Breast epithelium (tissue), 4 donors: ENCODE measurements at regions not wholly inside any gene's neighbourhood (a gene's known extent, or its start where the extent isn't known, plus 50 kb on each side); places are given as distances from the start of the nearest gene placed in this dataset.
"Not testable (repeated sequence)": the region's sequence is repeated elsewhere in the genome, so short reads cannot be mapped to it uniquely, and the experiment has no call there.

Experiments used
- DNase-seq, 2 donors: peaks; one replicate each; pipeline ENCODE4 v3.0.0-alpha.2; 2019; ENCODE audit warnings: low spot score in 2 of 2
- H3K27ac ChIP-seq, 2 donors: fragments of 200-600 bp; sonication (generic) in 1 of 2; one replicate each; pipeline ENCODE4 v1.5.1; 2016 to 2019; ENCODE audit warnings: mild to moderate bottlenecking in 1 of 2
- H3K27me3 ChIP-seq, 2 donors: fragments of 200-600 bp; sonication (generic) in 1 of 2; one replicate each; pipeline versions ENCODE4 v1.5.1 to v1.6.0; 2017 to 2019; ENCODE audit warnings: control low read depth in 1 of 2, mild to moderate bottlenecking in 1 of 2
- H3K36me3 ChIP-seq: fragments of 200-600 bp; one replicate; pipeline ENCODE4 v1.5.1; 2019
- H3K4me1 ChIP-seq, 2 donors: fragments of 200-600 bp; sonication (generic); one replicate each; pipeline ENCODE4 v1.5.1; 2016 to 2019; ENCODE audit warnings: control low read depth in 1 of 2
- H3K4me3 ChIP-seq, 3 donors: fragments of 200-600 bp; sonication (generic); 1 replicate in 2 of 3; 2 replicates in 1 of 3; pipeline ENCODE4 v1.5.1; 2016 to 2019; ENCODE audit warnings: mild to moderate bottlenecking in 3 of 3, moderate library complexity in 2 of 3
- H3K9me3 ChIP-seq, 2 donors: fragments of 200-600 bp; sonication (generic) in 1 of 2; one replicate each; pipeline ENCODE4 v1.5.1; 2016 to 2019; ENCODE audit warnings: control low read depth in 1 of 2
- POLR2A ChIP-seq: fragments of 450-650 bp; IDR thresholded peaks from one replicate; pipeline ENCODE4 v1.6.1; 2016; ENCODE audit warnings: antibody characterized with exemption, mild to moderate bottlenecking, moderate library complexity
- POLR2AphosphoS5 ChIP-seq, 3 donors: sonication (generic); formaldehyde crosslinking; IDR thresholded peaks; one replicate each; pipeline ENCODE4 v1.6.1; 2017; ENCODE audit warnings: antibody characterized with exemption in 3 of 3
- intact Hi-C: fragments of 100-400 bp; cut with DNase I; formaldehyde crosslinking; loops from one replicate; pipeline ENCODE4 v1.15.1; 2023; ENCODE audit warnings: low total_unique reads
- TF ChIP-seq, protein P1 (sequence below), 3 donors: fragments of 450-650 bp; IDR thresholded peaks; one replicate each; pipeline ENCODE4 v1.5.1; 2016 to 2017; ENCODE audit warnings: antibody characterized with exemption in 3 of 3, mild to moderate bottlenecking in 3 of 3, moderate library complexity in 3 of 3

DNA sequence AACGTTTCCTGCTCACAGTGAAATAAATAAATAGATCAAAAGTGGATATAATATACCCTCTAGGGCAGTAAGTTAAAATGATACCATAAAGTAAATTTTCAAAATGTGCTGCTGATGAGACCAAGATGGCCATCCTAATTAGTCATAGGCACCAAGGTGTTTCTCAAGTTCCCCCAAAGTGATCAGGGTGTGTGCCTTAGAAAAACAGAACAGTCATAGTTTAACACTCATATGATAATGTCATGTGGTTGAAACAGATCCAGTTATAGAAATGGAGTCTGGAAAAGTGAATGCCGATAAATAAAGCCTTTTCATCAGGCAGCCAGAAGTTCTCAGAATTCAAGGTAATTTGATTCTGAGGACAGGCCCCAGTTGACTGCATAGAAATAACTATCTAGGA lies 161.5 kb upstream of the CDKN2B start:
- Histone ChIP-seq H3K36me3 (no peaks in the 10 kb centered on the region), H3K27me3 (no peaks in the 10 kb centered on the region), H3K9me3 (no peaks in the 10 kb centered on the region), H3K4me3 (no peak overlapping the region), H3K4me1 (no peaks in the 10 kb centered on the region), H3K27ac (no peak overlapping the region)
- TF ChIP-seq, protein P1, sequence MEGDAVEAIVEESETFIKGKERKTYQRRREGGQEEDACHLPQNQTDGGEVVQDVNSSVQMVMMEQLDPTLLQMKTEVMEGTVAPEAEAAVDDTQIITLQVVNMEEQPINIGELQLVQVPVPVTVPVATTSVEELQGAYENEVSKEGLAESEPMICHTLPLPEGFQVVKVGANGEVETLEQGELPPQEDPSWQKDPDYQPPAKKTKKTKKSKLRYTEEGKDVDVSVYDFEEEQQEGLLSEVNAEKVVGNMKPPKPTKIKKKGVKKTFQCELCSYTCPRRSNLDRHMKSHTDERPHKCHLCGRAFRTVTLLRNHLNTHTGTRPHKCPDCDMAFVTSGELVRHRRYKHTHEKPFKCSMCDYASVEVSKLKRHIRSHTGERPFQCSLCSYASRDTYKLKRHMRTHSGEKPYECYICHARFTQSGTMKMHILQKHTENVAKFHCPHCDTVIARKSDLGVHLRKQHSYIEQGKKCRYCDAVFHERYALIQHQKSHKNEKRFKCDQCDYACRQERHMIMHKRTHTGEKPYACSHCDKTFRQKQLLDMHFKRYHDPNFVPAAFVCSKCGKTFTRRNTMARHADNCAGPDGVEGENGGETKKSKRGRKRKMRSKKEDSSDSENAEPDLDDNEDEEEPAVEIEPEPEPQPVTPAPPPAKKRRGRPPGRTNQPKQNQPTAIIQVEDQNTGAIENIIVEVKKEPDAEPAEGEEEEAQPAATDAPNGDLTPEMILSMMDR (IDR thresholded peaks at IDR 0.05): no peak
- TF ChIP-seq POLR2A (no peak), POLR2AphosphoS5 (IDR thresholded peaks at IDR 0.05) (no peak)
- no peak for DNase-seq
- intact Hi-C loops: no loop called here

DNA sequence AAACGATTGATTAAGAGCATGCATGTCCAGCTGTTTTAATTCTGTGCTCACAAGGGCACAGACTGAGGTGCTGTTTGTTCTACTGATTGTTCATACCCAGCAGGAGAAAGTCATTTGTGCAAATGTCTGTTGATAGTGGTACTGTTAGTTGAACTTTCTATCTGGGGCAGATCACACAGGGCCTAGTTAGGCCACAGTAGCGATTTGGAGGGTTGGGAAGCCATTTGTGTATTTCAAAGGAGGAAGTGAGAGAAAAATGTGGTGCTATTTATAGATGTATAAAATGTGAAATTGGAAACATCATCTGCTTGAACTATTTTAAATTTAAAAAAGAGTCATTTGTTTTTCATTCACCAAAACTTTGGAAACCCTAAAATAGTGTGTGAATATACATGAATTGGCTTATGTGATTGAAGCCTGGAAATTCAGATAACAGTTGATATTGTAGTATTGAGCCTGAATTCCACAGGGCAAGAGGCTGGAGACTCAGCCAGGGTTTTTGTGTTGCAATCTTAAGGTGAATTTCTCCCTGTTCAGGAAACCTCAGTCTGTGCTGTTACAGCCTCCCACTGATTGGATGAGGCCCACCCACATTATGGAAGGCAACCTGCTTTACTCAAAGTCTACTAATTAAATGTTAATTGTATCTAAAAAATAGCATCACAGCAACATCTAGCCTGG lies 162.0 kb upstream of the CDKN2B start:
- Histone ChIP-seq H3K4me3 (no peak overlapping the region), H3K27ac (no peak overlapping the region), H3K9me3 (no peaks in the 10 kb centered on the region), H3K27me3 (no peaks in the 10 kb centered on the region), H3K36me3 (no peaks in the 10 kb centered on the region), H3K4me1 (no peaks in the 10 kb centered on the region)
- intact Hi-C loops: no loop called here
- no peak for DNase-seq
- TF ChIP-seq POLR2A (no peak), POLR2AphosphoS5 (IDR thresholded peaks at IDR 0.05) (no peak)
- TF ChIP-seq, protein P1 (IDR thresholded peaks at IDR 0.05): no peak

DNA sequence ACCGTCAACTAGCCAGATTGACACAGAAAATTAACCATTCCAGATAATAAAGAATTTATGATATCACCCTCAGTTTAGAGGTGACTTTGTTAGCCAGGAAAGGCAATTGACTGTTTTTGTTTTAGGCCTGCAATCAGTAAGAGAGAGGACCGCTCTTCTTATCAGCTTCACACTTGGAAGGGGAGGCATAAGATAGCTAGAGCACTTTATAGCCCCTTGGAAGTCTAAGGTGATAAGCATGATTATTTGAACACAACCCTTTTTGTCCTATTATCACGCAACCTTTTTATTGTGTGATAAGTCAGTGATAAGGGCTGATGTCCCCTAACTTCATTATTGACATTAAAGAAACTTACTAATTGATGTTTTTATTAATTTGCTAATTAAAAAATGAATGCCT lies 162.6 kb upstream of the CDKN2B start:
- no peak for DNase-seq
- intact Hi-C loops: no loop called here
- Histone ChIP-seq H3K9me3 (no peaks in the 10 kb centered on the region), H3K4me3 (no peak overlapping the region), H3K27me3 (no peaks in the 10 kb centered on the region), H3K4me1 (no peaks in the 10 kb centered on the region), H3K36me3 (no peaks in the 10 kb centered on the region), H3K27ac (no peak overlapping the region)
- TF ChIP-seq POLR2A (no peak), POLR2AphosphoS5 (IDR thresholded peaks at IDR 0.05) (no peak)
- TF ChIP-seq, protein P1 (IDR thresholded peaks at IDR 0.05): no peak

DNA sequence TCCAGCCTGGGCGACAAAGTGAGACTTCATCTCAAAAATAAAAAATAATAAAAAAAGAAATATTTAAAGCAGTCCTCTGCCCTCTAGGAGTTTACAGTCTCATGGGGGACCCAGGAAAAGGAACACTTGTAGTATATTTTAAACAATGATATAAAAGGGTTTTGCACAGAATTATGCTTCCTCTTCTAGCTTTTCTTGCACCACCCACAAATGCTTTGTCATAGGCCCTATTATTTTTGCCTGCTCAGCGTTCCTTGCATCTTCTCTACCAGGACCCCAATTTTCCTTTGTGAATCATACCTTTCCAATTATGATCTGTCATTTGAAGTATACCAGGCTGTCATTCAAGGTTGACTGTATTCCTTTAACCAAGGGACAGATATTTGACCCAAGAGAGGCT lies 164.8 kb upstream of the CDKN2B start:
- H3K27ac ChIP-seq: no peak overlapping the region
- no peaks in the 10 kb centered on the region for H3K9me3 ChIP-seq
- H3K4me1 ChIP-seq: no peaks in the 10 kb centered on the region
- no peaks in the 10 kb centered on the region for H3K27me3 ChIP-seq
- DNase-seq: no peak
- H3K36me3 ChIP-seq: no peaks in the 10 kb centered on the region
- intact Hi-C loops: no loop called here
- no peak overlapping the region for H3K4me3 ChIP-seq
- TF ChIP-seq POLR2A (no peak), POLR2AphosphoS5 (IDR thresholded peaks at IDR 0.05) (no peak)
- TF ChIP-seq, protein P1 (IDR thresholded peaks at IDR 0.05): no peak

DNA sequence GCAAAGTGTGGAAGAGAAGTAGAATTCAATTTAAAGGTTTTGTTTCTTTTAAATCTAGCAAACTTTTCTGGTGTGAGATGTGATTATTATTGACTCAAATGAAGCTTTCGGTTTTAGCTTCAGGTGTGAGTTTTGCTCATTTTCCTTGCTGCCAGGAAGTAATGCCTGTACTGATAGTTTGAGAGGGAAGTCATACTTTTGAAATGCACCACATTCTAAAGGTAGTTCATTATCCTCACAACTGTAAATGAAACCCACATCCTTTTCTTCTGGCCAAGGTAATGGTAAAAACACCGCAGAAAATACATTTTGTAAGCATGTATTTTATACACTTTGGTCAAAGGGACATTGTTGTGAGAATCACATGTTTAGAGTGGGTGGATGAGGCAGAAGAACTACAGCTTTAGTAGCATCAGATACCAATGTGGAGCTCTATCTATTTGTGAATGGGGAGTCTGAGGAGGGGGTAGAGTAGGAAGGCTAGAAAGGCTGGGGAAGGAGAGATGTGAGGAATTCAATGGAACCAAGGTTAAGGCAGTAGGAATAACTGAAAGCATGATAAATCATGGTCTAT lies 167.0 kb upstream of the CDKN2B start:
- TF ChIP-seq, protein P1 (IDR thresholded peaks at IDR 0.05): no peak
- TF ChIP-seq POLR2AphosphoS5 (IDR thresholded peaks at IDR 0.05) (no peak), POLR2A (no peak)
- Histone ChIP-seq H3K9me3 (no peaks in the 10 kb centered on the region), H3K4me1 (no peaks in the 10 kb centered on the region), H3K4me3 (no peak overlapping the region), H3K36me3 (no peaks in the 10 kb centered on the region), H3K27me3 (no peaks in the 10 kb centered on the region), H3K27ac (no peak overlapping the region)
- no peak for DNase-seq
- intact Hi-C loops: no loop called here

DNA sequence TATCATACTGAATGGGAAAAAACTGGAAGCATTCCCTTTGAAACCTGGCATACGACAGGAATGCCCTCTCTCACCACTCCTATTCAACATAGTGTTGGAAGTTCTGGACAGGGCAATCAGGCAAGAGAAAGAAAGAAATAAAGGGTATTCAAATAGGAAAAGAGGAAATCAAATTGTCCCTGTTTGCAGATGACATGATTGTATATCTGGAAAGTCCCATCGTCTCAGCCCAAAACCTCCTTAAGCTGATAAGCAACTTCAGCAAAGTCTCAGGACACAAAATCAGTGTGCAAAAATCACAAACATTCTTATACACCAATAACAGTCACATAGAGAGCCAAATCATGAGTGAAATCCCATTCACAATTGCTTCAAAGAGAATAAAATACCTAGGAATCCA lies 171.9 kb upstream of the CDKN2B start:
- intact Hi-C loops, H3K4me1 ChIP-seq, H3K4me3 ChIP-seq, DNase-seq, H3K27me3 ChIP-seq, H3K9me3 ChIP-seq, H3K27ac ChIP-seq, H3K36me3 ChIP-seq: not testable (repeated sequence)
